Urinary bladder (tissue), 3 donors: ENCODE measurements at regions not wholly inside any gene's neighbourhood (a gene's known extent, or its start where the extent isn't known, plus 50 kb on each side); places are given as distances from the start of the nearest gene placed in this dataset.
"Not testable (repeated sequence)": the region's sequence is repeated elsewhere in the genome, so short reads cannot be mapped to it uniquely, and the experiment has no call there.

Source experiments
- DNase-seq: peaks from one replicate; pipeline ENCODE4 v3.0.0-alpha.2; 2015; ENCODE audit errors: extremely low spot score
- H3K27ac ChIP-seq: one replicate; pipeline ENCODE4 v1.5.1; 2013; ENCODE audit warnings: low read depth, mild to moderate bottlenecking, moderate library complexity
- H3K36me3 ChIP-seq: one replicate; pipeline ENCODE4 v1.6.1; 2013; ENCODE audit warnings: mild to moderate bottlenecking, moderate library complexity; ENCODE audit not compliant: insufficient read depth
- H3K4me1 ChIP-seq: one replicate; pipeline ENCODE4 v1.6.1; 2013; ENCODE audit warnings: mild to moderate bottlenecking, moderate library complexity; ENCODE audit not compliant: insufficient read depth
- H3K4me3 ChIP-seq: one replicate; pipeline ENCODE4 v1.5.1; 2013; ENCODE audit warnings: low read depth, low read length
- WGBS: extraction: QIAGEN DNeasy Blood & Tissue Kit; methylation state at CpG from one replicate; pipeline ENCODE4 v1.1.7; 2013; 5-methylcytosine and 5-hydroxymethylcytosine counted together
- donor health status: healthy with polysubstance abuse.
- donor health status: healthy.

DNA sequence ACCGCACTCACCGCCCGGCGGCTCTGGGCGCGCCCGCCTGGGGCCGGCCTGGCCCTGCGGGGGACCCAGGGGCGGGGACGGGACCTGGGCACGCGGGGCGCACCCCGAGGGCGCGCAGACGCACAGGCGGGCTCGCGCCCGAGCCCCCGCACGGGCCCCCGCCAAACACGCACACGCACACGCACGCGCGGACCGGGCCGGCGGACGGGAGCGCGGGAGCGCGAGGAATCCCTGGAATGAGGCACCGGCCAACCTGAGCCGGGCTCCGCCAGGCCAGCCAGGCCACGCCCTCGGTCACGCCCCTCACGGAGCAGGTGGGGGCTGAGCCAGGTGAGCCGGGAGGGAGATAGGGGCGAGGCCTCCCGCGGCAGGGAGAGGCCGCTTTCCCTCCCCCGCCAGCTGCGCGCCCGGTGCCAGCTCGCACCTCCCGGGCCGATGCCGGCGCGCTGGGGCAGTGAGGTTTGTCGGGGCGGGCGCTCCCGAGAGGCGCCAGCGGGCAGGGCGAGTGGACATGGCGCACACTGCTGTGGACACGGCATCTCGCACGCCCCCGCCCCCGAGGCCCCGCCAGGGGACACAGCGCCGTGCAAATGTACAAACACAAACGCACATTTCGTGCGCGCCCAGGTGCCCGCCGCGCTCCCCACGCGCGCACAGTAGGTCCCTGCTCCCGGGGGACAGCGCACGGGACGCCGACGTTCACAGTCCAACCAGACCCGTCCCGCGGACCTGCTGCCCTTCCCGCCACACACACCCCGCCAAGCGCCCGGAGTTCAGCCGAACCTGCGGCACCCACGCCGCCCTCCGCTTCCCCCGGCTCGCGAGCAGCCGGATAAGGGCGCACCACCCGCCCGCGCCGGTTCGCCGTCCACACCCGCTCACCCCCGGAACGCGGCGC, 75.9 kb upstream of the VGLL4 start:
- Histone ChIP-seq H3K27ac (peak overlapping the region; percentile 99), H3K4me3 (peak overlapping the region; percentile 99), H3K36me3 (no peaks in the 10 kb centered on the region), H3K4me1 (no peaks in the 10 kb centered on the region)
- under 1% methylated on average over 121 of the region's 121 CpGs for WGBS
- DNase-seq: peak; percentile 64

DNA sequence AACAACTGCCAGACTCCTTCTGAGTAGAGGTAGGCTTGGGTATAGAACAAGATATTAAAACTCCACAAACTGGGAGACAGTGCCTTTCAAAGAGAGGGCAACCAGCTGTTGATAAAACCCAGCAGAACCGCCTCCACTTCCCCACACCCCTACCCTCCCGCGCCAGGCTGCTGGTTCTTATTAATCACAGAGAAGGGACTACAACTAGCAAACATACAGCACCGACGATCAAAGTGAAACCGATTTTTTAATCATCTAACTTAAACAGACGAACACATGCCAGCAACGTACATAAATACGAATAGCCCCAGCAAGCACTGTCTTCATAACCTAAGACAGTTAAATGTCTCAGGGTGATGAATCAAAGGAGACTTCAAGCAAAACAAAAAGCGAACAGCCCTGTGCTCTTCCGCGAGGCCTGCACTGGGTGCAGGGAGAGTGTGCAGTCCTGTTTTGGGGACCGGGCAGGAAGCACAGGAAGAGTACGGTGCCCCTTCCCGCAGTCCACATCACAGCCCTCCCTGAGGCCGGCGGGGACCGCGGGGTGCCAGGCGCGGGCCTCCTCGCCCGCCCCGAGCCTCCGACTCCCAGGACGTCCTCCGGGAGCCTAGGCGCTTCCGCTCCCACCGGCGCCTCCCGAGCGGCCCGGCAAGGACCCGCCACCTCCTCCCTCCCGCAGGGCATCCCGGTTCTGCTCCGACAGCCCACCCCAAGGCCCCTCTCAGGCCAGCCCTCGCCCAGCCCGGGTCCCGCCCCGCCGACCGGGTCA, 75.1 kb upstream of the VGLL4 start:
- under 1% methylated on average over 44 of the region's 44 CpGs for WGBS
- peak overlapping the region; percentile 99 for H3K4me3 ChIP-seq
- peak; percentile 59 for DNase-seq

DNA sequence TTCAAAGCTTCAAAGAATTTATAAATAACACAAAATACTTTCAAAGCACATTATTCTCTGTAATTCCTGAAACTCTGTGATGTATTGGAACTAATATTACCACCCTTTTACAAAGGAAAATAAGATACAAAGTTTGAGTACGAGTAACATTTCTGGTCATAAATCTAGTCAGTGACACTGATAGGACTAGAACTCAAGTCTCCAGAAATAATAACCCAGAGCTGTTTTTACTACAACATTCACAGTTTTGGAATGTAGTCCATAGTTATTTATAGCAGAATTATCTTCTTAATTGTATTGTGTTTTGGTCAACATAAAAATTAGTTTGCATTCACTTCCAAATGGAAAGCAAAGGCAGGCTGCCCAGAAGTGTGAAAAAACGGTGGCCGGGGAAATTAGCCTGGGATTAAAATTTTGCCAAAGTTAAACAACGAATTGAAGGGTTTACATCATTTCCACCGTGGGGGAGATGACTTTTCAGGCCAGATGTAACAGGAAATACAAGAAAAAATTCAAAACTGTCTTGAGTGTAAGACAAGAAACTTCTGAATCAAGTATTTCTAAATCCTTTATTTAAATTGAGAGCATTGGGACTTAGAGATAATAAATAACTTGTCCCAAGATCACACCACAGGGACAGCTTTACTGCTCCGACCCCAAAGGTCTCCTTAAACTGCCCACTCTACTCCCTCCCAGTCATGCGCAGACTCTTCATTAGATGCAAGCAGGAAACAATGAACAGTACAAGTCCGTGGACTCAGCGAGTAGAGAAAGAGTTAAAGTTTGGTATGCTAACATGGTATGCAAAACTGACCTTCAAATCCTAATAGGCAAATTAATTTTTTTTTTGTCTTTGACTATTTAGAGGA, 74.3 kb upstream of the VGLL4 start:
- H3K27ac ChIP-seq: peak overlapping the region; percentile 99
- peak; percentile 60 for DNase-seq
- no peaks in the 10 kb centered on the region for H3K4me1 ChIP-seq
- H3K36me3 ChIP-seq: no peaks in the 10 kb centered on the region
- WGBS: 6% methylated on average over 9 of the region's 9 CpGs
- peak overlapping the region; percentile 99 for H3K4me3 ChIP-seq

More for the DNA sequence above, 75.1 kb upstream of the VGLL4 start:
- Histone ChIP-seq H3K27ac (peak overlapping the region; percentile 99), H3K36me3 (no peaks in the 10 kb centered on the region), H3K4me1 (no peaks in the 10 kb centered on the region)

DNA sequence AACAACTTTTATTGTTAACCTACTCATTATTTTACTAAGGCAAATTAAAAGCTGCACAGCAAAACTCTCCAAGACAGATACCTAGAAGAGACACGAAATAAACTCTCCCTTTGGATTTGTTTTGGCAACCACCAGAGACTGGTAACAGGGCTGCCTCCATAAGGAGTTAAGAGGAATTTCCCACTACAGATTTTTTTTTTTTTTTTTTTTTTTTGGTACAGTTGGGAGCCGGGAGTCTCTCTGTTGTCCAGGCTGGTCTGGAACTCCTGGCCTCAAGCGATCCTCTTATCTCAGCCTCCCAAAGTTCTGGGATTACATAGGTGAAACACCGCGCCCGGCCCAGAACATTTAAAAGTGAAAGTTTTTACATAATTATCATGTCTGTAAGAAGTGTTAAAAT, 73.6 kb upstream of the VGLL4 start:
- WGBS: 29% methylated on average over 6 of the region's 6 CpGs
- Histone ChIP-seq H3K4me3 (no peak overlapping the region), H3K27ac (no peak overlapping the region), H3K36me3 (no peaks in the 10 kb centered on the region), H3K4me1 (no peaks in the 10 kb centered on the region)
- DNase-seq: no peak

DNA sequence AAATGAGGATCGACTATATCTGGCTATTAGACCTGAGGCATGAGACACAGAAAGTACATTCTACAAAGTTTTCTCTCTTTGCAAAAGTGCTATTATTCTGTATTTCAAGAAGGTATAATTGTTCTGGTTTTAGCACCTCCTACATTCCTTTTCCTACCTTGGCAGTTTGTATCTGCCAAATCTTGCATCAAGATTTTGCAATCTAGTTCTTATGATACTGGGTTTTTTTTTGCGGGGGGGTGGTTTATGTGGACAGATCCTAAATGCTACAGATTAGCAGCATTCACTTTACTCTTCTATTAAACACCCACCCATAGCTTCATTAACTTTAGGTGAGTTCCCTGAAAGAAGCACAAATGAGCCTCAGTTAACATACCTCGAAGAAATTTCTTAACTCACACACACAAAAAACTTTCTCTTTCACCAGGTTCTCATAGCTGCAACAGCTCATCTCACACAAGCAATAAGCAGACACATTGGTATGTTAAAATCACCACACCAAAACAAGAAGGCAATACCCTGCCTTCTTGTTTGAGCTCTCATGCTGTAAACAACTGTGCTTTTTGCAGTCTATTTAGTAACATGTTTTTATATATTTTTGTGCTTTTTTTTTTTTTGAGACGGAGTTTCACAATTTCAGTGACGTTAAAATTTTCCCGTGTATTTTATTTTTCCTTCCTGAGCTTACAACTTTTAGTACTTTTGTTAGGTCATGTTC, 73.0 kb upstream of the VGLL4 start:
- Histone ChIP-seq H3K4me1 (no peaks in the 10 kb centered on the region), H3K36me3 (no peaks in the 10 kb centered on the region), H3K4me3 (no peak overlapping the region), H3K27ac (no peak overlapping the region)
- DNase-seq: no peak
- 47% methylated on average over 6 of the region's 6 CpGs for WGBS

DNA sequence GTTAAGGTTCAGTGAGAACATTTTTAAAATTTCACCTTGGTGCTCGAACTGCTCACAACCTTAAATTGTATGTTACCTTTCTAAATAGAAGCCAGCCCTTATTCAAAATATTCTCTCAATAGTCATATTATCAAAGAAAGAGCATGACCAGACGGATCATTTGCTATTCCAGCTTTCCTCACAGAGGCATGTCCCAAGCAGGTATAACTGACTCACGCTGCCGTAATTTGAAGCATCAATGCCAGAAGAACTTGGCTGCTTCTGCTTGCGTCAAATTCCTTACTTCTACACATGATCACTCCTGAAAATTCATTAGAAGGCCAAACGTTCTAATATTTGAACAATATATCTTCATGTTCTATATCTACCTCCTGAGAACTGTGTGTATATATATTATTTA, 69.5 kb upstream of the VGLL4 start:
- Histone ChIP-seq H3K4me3 (no peak overlapping the region), H3K36me3 (no peaks in the 10 kb centered on the region), H3K4me1 (no peaks in the 10 kb centered on the region), H3K27ac (no peak overlapping the region)
- WGBS: 86% methylated on average over 6 of the region's 6 CpGs
- DNase-seq: no peak

DNA sequence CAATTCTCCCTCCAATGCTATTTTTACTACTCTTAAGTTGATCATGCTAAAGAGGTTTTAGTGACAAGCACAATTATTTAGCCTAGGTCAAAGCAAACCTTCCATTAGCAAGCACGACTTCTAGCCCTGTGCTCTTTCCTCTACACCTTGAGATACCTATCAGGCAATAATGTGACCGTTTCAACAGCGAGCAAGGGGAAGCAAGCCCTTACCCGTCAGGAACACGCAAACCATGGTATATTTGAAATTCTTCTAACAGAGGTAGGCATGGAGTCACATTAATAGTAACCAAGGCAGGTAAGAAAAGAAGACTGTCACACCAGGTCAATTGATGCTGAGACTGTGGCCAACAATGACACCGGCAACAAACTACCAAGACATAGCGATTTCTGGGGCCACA, 68.9 kb upstream of the VGLL4 start:
- no peak for DNase-seq
- H3K27ac ChIP-seq: no peak overlapping the region
- no peaks in the 10 kb centered on the region for H3K4me1 ChIP-seq
- 87% methylated on average over 7 of the region's 7 CpGs for WGBS
- no peak overlapping the region for H3K4me3 ChIP-seq
- no peaks in the 10 kb centered on the region for H3K36me3 ChIP-seq

DNA sequence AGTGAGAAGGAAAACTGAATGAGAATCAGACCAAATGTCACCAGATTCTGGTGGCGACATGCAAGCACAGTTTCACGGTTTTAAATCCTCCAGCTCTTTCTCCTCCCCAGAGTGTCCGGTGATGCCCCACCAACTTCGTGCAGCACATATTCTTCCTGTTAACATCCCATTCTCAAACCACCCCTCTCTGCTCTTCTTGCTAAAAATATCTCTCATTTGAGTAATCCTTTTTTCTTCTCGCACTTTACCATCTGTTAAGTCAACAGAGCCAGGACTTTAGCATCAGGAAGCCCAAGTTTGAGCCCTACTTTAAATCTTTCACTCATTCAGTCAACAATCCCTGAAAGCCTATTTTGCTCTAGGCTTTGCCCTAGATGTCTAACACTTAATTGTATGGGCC, 68.2 kb upstream of the VGLL4 start:
- H3K27ac ChIP-seq: no peak overlapping the region
- DNase-seq: no peak
- WGBS: 43% methylated on average over 5 of the region's 5 CpGs
- no peaks in the 10 kb centered on the region for H3K36me3 ChIP-seq
- H3K4me1 ChIP-seq: no peaks in the 10 kb centered on the region
- no peak overlapping the region for H3K4me3 ChIP-seq

DNA sequence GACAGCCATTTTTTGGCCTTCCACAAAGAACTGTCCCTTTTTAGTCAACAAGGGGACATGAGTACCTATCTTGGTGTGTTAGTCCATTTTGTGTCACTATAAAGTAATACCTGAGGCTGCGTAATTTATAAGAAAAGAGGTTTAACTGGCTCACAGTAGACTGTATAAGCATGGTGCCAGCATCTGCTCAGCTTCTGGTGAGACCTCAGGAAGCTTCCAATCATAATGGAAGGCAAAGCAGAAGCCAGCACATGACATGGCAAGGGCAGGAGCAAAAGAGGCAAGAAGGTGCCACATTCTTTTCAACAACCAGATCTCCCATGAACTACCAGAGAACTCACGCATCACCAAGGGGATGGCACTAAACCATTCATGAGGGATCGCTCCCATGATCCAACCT, 66.1 kb upstream of the VGLL4 start:
- 98% methylated on average over 3 of the region's 3 CpGs for WGBS
- Histone ChIP-seq H3K36me3 (no peaks in the 10 kb centered on the region), H3K4me3 (no peak overlapping the region), H3K4me1 (no peaks in the 10 kb centered on the region), H3K27ac (no peak overlapping the region)
- DNase-seq: no peak

DNA sequence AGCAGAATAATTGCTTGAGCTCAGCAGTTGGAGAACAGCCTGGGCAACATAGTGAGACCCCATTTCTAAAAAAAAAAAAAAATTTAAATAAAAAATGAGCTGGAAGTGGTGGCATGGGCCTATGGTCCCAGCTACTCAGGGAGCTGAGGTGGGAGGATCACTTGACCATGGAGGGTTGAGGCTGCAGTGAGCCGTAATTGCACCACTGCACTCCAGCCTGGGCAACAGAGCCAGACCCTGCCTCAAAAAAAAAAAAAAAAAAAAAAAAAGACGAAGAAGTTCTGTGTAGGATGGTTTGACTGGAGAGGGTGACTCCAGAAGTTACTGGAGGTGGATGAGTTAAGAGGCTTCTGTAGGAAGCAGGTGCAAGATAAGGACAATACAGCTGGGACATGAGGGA, 63.4 kb upstream of the VGLL4 start:
- 93% methylated on average over 2 of the region's 2 CpGs for WGBS
- not testable (repeated sequence) for H3K4me1 ChIP-seq, H3K27ac ChIP-seq, DNase-seq, H3K4me3 ChIP-seq, H3K36me3 ChIP-seq

DNA sequence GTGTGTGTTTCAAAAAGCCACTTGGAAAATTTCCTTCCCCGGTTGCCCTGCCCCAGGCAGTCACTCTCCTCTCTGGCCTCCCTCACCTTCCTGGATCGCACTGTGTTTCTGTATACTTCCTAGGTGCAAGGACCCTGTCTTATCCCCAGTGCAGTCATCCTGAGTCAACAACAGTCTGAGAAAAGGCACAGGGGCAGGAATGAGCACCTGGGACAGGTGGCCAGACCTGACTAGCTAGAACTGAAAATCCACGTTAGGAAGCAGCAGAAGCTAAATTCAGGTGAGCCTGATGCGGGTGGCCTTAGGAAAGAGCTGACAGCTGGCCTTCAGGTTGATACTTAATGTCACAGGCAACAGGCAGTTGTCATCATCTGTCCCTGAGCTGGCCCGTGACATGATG, 62.9 kb upstream of the VGLL4 start:
- DNase-seq: no peak
- Histone ChIP-seq H3K36me3 (no peaks in the 10 kb centered on the region), H3K4me3 (no peak overlapping the region), H3K27ac (no peak overlapping the region), H3K4me1 (no peaks in the 10 kb centered on the region)
- WGBS: 91% methylated on average over 5 of the region's 5 CpGs

DNA sequence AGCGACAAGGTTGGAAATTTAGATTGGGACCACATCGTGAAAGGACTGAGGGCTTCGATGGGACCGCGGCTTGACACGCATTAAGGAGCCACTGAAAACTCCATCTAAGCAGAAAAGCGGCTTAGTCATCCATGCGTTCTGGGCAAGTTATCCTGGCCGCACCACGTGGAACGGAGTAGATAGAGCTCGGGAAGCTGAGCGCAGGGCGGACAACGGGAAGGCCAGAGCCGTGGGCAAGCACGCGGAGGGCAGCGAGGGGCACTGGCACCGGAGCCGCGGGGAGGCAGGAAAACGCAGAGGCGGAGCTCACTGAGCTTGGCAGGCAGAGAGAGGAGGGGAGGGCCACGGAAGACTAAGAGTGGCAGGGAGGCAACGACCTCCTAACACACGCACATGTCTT, 61.3 kb upstream of the VGLL4 start:
- Histone ChIP-seq H3K4me3 (no peak overlapping the region), H3K36me3 (no peaks in the 10 kb centered on the region), H3K27ac (no peak overlapping the region), H3K4me1 (no peaks in the 10 kb centered on the region)
- 86% methylated on average over 27 of the region's 27 CpGs for WGBS
- no peak for DNase-seq

DNA sequence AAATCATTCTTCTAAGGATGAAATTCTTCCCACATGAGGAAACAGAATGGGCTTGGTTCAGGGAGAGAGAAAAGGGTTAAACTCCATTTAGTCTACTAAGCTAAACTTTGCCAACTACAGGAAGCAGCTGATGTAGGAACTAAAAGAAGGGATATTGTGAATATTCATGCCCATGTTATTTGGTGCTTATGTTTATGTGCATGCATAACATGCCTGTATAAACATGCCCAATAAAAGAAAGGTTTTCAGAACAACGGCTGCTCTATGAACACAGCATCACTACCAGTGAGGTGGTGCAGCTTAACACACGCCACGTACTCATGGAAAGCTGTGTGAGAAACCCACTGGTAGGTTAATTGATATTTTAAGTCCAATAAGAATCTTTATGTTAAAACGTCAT, 59.4 kb upstream of the VGLL4 start:
- Histone ChIP-seq H3K36me3 (no peaks in the 10 kb centered on the region), H3K27ac (no peak overlapping the region), H3K4me1 (no peaks in the 10 kb centered on the region), H3K4me3 (no peak overlapping the region)
- DNase-seq: no peak
- 68% methylated on average over 4 of the region's 4 CpGs for WGBS
